K562 (cell line): ENCODE measurements at regions not wholly inside any gene's neighbourhood (a gene's known extent, or its start where the extent isn't known, plus 50 kb on each side); places are given as distances from the start of the nearest gene placed in this dataset.

Experiments used
- ATAC-seq: fragments of 200-7000 bp; cut with Tn5 transposase; 3 replicates; pipeline ENCODE4 v1.9.1; 2020; ENCODE audit warnings: moderate library complexity
- BruUV-seq: library from RNA; stranded (reverse); fragments of 400-500 nt; replicated peaks from 2 replicates; lab custom pipeline; 2021; lab: Mats Ljungman, UMichigan
- CTCF ChIA-PET: fragments of 300-600 bp; formaldehyde crosslinking; extraction: SDS; loops from one replicate; lab custom pipeline; 2021; ENCODE audit warnings: low intra/inter-chr PET ratio; lab: Yijun Ruan, JAX
- POLR2A ChIA-PET: fragments of 300-600, 350-650 bp; sonication (Branson Sonifier 250); formaldehyde crosslinking; extraction: SDS; loops from one replicate; lab custom pipeline; 2021; ENCODE audit warnings: antibody characterized with exemption, inconsistent platforms; lab: Yijun Ruan, JAX
- DNase-seq, 4 experiments: peaks; one replicate each; pipeline versions ENCODE4 v3.0.0 to v3.0.0-alpha.2; 2011 to 2018; ENCODE audit warnings: low spot score in 3 of 4, mixed read lengths in 3 of 4; ENCODE audit errors: extremely low read depth in 1 of 4
- FAIRE-seq: peaks from 2 replicates; lab custom pipeline; 2011; peaks lifted over from hg19 to GRCh38; lab: Jason Lieb, UNC
- H2AFZ ChIP-seq: 2 replicates; pipeline ENCODE4 v1.6.0; 2011; ENCODE audit warnings: low read depth, low read length, control low read depth, inconsistent platforms
- H3K27ac ChIP-seq: fragments of 200-600 bp; 3 replicates; pipeline ENCODE4 v1.8.0; 2011; ENCODE audit warnings: low read depth, mild to moderate bottlenecking, control low read depth, inconsistent platforms, low read length, moderate library complexity, mixed read lengths; ENCODE audit errors: extremely low read depth
- H3K27me3 ChIP-seq, 2 experiments: fragments of 300-600 bp in 1 of 2; 2 replicates in 1 of 2; 3 replicates in 1 of 2; pipeline versions ENCODE4 v1.6.0 to v1.8.0; 2011; ENCODE audit warnings: inconsistent platforms in 2 of 2, low read length in 2 of 2, mild to moderate bottlenecking in 1 of 2, mixed read lengths in 1 of 2, moderate library complexity in 1 of 2; ENCODE audit not compliant: control insufficient read depth in 2 of 2, insufficient read depth in 2 of 2
- H3K36me3 ChIP-seq: fragments of 300-600 bp; 3 replicates; pipeline ENCODE4 v1.8.0; 2011; ENCODE audit warnings: mild to moderate bottlenecking, low read length, inconsistent platforms; ENCODE audit not compliant: control insufficient read depth, insufficient read depth
- H3K4me1 ChIP-seq, 2 experiments: fragments of 200-600 bp in 1 of 2; replicated peaks in 1 of 2; 2 replicates in 1 of 2; 3 replicates in 1 of 2; pipeline versions ENCODE4 v1.5.1 to v1.8.0; 2011; ENCODE audit warnings: inconsistent platforms in 2 of 2, low read length in 2 of 2, mild to moderate bottlenecking in 1 of 2, mixed read lengths in 1 of 2, moderate library complexity in 1 of 2; ENCODE audit not compliant: control insufficient read depth in 2 of 2, insufficient read depth in 2 of 2
- H3K4me2 ChIP-seq: 2 replicates; pipeline ENCODE4 v1.6.1; 2011; ENCODE audit warnings: low read length, control low read depth, inconsistent platforms, mixed read lengths; ENCODE audit not compliant: insufficient read depth
- H3K4me3 ChIP-seq: fragments of 200-600 bp; sonication (generic), shearing (Covaris generic); 2 replicates; pipeline ENCODE4 v1.5.1; 2016; ENCODE audit warnings: control low read depth, inconsistent platforms
- H3K79me2 ChIP-seq: fragments of 200-600 bp; 3 replicates; pipeline ENCODE4 v1.8.0; 2011; ENCODE audit warnings: low read length, inconsistent platforms; ENCODE audit not compliant: control insufficient read depth, insufficient read depth
- H3K9ac ChIP-seq, 2 experiments: 2 replicates each; pipeline versions ENCODE4 v1.6.0 to v1.6.1; 2011; ENCODE audit warnings: low read depth in 2 of 2, low read length in 2 of 2, control low read depth in 1 of 2, inconsistent platforms in 1 of 2, mild to moderate bottlenecking in 1 of 2, mixed read lengths in 1 of 2; ENCODE audit not compliant: insufficient read depth in 1 of 2
- H3K9me1 ChIP-seq: one replicate; pipeline ENCODE4 v1.6.0; 2011; ENCODE audit warnings: inconsistent platforms, mild to moderate bottlenecking, low read length, moderate library complexity; ENCODE audit not compliant: control insufficient read depth, insufficient read depth
- H3K9me3 ChIP-seq: replicated peaks from 2 replicates; pipeline ENCODE4 v1.5.1; 2011; ENCODE audit warnings: low read depth, low read length, inconsistent platforms; ENCODE audit not compliant: control insufficient read depth, insufficient read depth
- H4K20me1 ChIP-seq: replicated peaks from 2 replicates; pipeline ENCODE4 v1.6.1; 2011; ENCODE audit warnings: low read length, inconsistent platforms, mixed read lengths; ENCODE audit not compliant: control insufficient read depth, insufficient read depth
- BRCA1 ChIP-seq, 2 experiments: fragments of 450-650 bp in 1 of 2; sonication (generic) in 1 of 2; formaldehyde crosslinking in 1 of 2; IDR thresholded peaks; 2 replicates each; pipeline versions ENCODE4 v1.5.0 to v1.6.1; 2017 to 2020; ENCODE audit warnings: mild to moderate bottlenecking in 1 of 2, missing genetic modification reagents in 1 of 2
- CBFA2T3 ChIP-seq: fragments of 450-650 bp; IDR thresholded peaks from 2 replicates; pipeline ENCODE4 v1.6.1; 2017
- E2F8 ChIP-seq: fragments of 450-650 bp; IDR thresholded peaks from 2 replicates; pipeline ENCODE4 v1.7.1; 2018; ENCODE audit warnings: mild to moderate bottlenecking, low read depth; ENCODE audit not compliant: partially characterized antibody
- MBD2 ChIP-seq: sonication (generic); IDR thresholded peaks from 2 replicates; pipeline ENCODE4 v1.6.1; 2016; ENCODE audit warnings: low read depth, borderline replicate concordance
- TCF7L2 ChIP-seq: fragments of 150-350 bp; IDR thresholded peaks from 2 replicates; pipeline ENCODE4 v1.6.1; 2016; ENCODE audit warnings: low read depth, mild to moderate bottlenecking, low read length, moderate library complexity
- TOE1 ChIP-seq, 2 experiments: fragments of 450-650 bp in 1 of 2; sonication (generic) in 1 of 2; formaldehyde crosslinking in 1 of 2; IDR thresholded peaks; 2 replicates each; pipeline versions ENCODE4 v1.7.1 to v1.8.0; 2016 to 2022; ENCODE audit warnings: borderline replicate concordance in 2 of 2, mild to moderate bottlenecking in 2 of 2, antibody characterized with exemption in 1 of 2, inconsistent platforms in 1 of 2, low read depth in 1 of 2, missing genetic modification reagents in 1 of 2, moderate library complexity in 1 of 2
- ZNF551 ChIP-seq: fragments of 250-450 bp; sonication (Bioruptor Pico); IDR thresholded peaks from 2 replicates; pipeline ENCODE4 v1.5.0; 2021; ENCODE audit warnings: mild to moderate bottlenecking, moderate library complexity
- WGBS: fragments of 100-300 bp; shearing (Covaris generic); methylation state at CpG from one replicate; pipeline ENCODE4 v1.1.6; 2016; ENCODE audit warnings: low coverage, mixed read lengths; ENCODE audit not compliant: insufficient coverage; ENCODE audit errors: missing lambda C conversion rate; 5-methylcytosine and 5-hydroxymethylcytosine counted together
- in situ Hi-C: fragments of 300-500 bp; cut with MboI; formaldehyde crosslinking; loops from 4 replicates; pipeline ENCODE4 v1.15.0; 2018; ENCODE audit warnings: inconsistent platforms, mixed read lengths
- intact Hi-C: fragments of 100-400 bp; cut with micrococcal nuclease; formaldehyde crosslinking; loops from 2 replicates; pipeline ENCODE4 v1.14.2; 2022
- TF ChIP-seq, protein P1 (sequence below): fragments of 450-650 bp; IDR thresholded peaks from 2 replicates; pipeline ENCODE4 v1.6.1; 2016

- no peaks in the 10 kb centered on the region for H3K9me3 ChIP-seq
- ATAC-seq (no peak), DNase-seq (no peak), FAIRE-seq (no peak)
- 0% methylated on average over 3 of the region's 5 CpGs for WGBS
- intact Hi-C loops (no loop called here), in situ Hi-C loops (no loop called here)
- H3K9ac ChIP-seq = no peak overlapping the region
- ChIA-PET POLR2A (no interaction called here), CTCF (no interaction called here)
- no peak overlapping the region for H3K4me2 ChIP-seq
- no peaks in the 10 kb centered on the region for H3K9me1 ChIP-seq
- H3K4me1 ChIP-seq = no peaks in the 10 kb centered on the region
- H3K4me3 ChIP-seq = no peak overlapping the region
- no peaks in the 10 kb centered on the region for H3K36me3 ChIP-seq
- H3K27ac ChIP-seq = no peak overlapping the region
- H4K20me1 ChIP-seq = no peaks in the 10 kb centered on the region
- no peak overlapping the region for H2AFZ ChIP-seq
- H3K79me2 ChIP-seq = no peaks in the 10 kb centered on the region
- TF ChIP-seq MBD2 (no peak), CBFA2T3 (no peak)
- TF ChIP-seq, all 486 proteins: peak for 0
- BruUV-seq = no TSS peak
- peaks cover 3 to 36% of the 10 kb centered on the region in 2 experiments; a peak in 3 of 5 replicates for H3K27me3 ChIP-seq
Measured at GRCh38 chr10:131755200-131755599, 145.6 kb upstream of the PPP2R2D start.

GRCh38 chr10:131757285-131758058, 143.3 kb upstream of the PPP2R2D start:
- H3K36me3 ChIP-seq = no peaks in the 10 kb centered on the region
- 0% methylated on average over 19 of the region's 20 CpGs for WGBS
- H2AFZ ChIP-seq = no peak overlapping the region
- H3K9me1 ChIP-seq = no peaks in the 10 kb centered on the region
- H3K79me2 ChIP-seq = no peaks in the 10 kb centered on the region
- H3K4me2 ChIP-seq = no peak overlapping the region
- H3K4me1 ChIP-seq = no peaks in the 10 kb centered on the region
- ChIA-PET CTCF (no interaction called here), POLR2A (no interaction called here)
- H4K20me1 ChIP-seq = no peaks in the 10 kb centered on the region
- intact Hi-C loops = no loop called here
- FAIRE-seq (no peak), ATAC-seq (no peak), DNase-seq (no peak)
- in situ Hi-C loops = no loop called here
- H3K9me3 ChIP-seq = no peaks in the 10 kb centered on the region
- peaks cover 3 to 29% of the 10 kb centered on the region in 2 experiments; a peak in 3 of 5 replicates for H3K27me3 ChIP-seq
- H3K27ac ChIP-seq = no peak overlapping the region
- H3K4me3 ChIP-seq = no peak overlapping the region
- no TSS peak for BruUV-seq
- H3K9ac ChIP-seq = no peak overlapping the region
- TF ChIP-seq E2F8 (no peak), TOE1 (IDR thresholded peaks at IDR 0.05; ENCODE audit: borderline replicate concordance) (no peak), TOE1 (CRISPR knock-in tag; IDR thresholded peaks at IDR 0.05; ENCODE audit: borderline replicate concordance, low read depth) (no peak), ZNF551 (CRISPR knock-in tag) (no peak), BRCA1 (IDR thresholded peaks at IDR 0.05) (no peak), BRCA1 (CRISPR knock-in tag; IDR thresholded peaks at IDR 0.05) (no peak), TCF7L2 (no peak)
- TF ChIP-seq, protein P1, sequence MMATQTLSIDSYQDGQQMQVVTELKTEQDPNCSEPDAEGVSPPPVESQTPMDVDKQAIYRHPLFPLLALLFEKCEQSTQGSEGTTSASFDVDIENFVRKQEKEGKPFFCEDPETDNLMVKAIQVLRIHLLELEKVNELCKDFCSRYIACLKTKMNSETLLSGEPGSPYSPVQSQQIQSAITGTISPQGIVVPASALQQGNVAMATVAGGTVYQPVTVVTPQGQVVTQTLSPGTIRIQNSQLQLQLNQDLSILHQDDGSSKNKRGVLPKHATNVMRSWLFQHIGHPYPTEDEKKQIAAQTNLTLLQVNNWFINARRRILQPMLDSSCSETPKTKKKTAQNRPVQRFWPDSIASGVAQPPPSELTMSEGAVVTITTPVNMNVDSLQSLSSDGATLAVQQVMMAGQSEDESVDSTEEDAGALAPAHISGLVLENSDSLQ = no peak
